Effector memory CD8-positive, alpha-beta T cell (primary cell): ENCODE measurements at regions not wholly inside any gene's neighbourhood (a gene's known extent, or its start where the extent isn't known, plus 50 kb on each side); places are given as distances from the start of the nearest gene placed in this dataset.
"Not testable (repeated sequence)": the region's sequence is repeated elsewhere in the genome, so short reads cannot be mapped to it uniquely, and the experiment has no call there.

ENCODE experiments used
- ATAC-seq: fragments of 150-1000 bp; cut with Tn5 transposase; replicated peaks from 2 replicates; pipeline ENCODE4 v1.10.0; 2021; ENCODE audit warnings: mild to moderate bottlenecking, moderate library complexity
- DNase-seq, 3 experiments: peaks; one replicate each; pipeline ENCODE4 v3.0.0; 2021
- H3K27ac Mint-ChIP-seq, 2 donors: one replicate each; pipeline ENCODE4 v1.8.0; 2022; ENCODE audit warnings: mild to moderate bottlenecking in 2 of 2, mixed read lengths in 2 of 2, moderate library complexity in 2 of 2
- H3K27me3 Mint-ChIP-seq, 2 donors: one replicate each; pipeline ENCODE4 v1.8.0; 2022; ENCODE audit warnings: mixed read lengths in 2 of 2
- H3K36me3 Mint-ChIP-seq: one replicate; pipeline ENCODE4 v1.8.0; 2022; ENCODE audit warnings: mild to moderate bottlenecking, moderate library complexity, mixed read lengths; ENCODE audit not compliant: insufficient read depth
- H3K4me1 Mint-ChIP-seq, 2 donors: one replicate each; pipeline ENCODE4 v1.8.0; 2022; ENCODE audit warnings: low read depth in 2 of 2, mixed read lengths in 2 of 2
- H3K4me3 Mint-ChIP-seq, 2 donors: one replicate each; pipeline ENCODE4 v1.8.0; 2022; ENCODE audit warnings: mild to moderate bottlenecking in 2 of 2, mixed read lengths in 2 of 2, moderate library complexity in 2 of 2
- H3K9me3 Mint-ChIP-seq, 2 donors: one replicate each; pipeline ENCODE4 v1.8.0; 2022; ENCODE audit warnings: mixed read lengths in 2 of 2

DNA sequence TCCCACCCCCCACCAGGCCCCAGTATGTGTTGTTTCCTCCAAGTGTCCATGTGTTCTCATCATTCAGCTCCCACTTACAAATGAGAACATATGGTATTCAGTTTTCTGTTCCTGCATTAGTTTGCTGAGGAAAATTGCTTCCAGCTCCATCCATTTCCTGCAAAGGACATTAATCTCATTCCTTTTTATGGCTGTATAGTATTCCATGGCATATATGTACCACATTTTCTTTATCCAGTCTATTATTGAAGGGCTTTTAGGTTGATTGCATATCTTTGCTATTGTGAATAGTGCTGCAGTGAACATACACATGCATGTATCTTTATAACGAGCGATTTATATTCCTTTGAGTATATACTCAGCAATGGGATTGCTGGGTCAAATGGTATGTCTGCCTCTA lies 431.1 kb upstream of the NR5A2 start:
- not testable (repeated sequence) for H3K4me1 Mint-ChIP-seq, H3K4me3 Mint-ChIP-seq, DNase-seq, H3K27ac Mint-ChIP-seq, H3K9me3 Mint-ChIP-seq, H3K36me3 Mint-ChIP-seq, ATAC-seq
- H3K27me3 Mint-ChIP-seq, result peaks cover 23 to 29% of the 10 kb centered on the region in 2 donors

- ATAC-seq (no peak), DNase-seq (no peak)
- no peak overlapping the region for H3K4me3 Mint-ChIP-seq
- peaks cover 0 to 5% of the 10 kb centered on the region in 2 donors for H3K9me3 Mint-ChIP-seq
- H3K27me3 Mint-ChIP-seq, result peaks cover 23 to 36% of the 10 kb centered on the region in 2 donors
- H3K4me1 Mint-ChIP-seq, result no peaks in the 10 kb centered on the region
- no peaks in the 10 kb centered on the region for H3K36me3 Mint-ChIP-seq
- H3K27ac Mint-ChIP-seq, result no peak overlapping the region
These were observed 430.4 kb upstream of the NR5A2 start for GRCh38 chr1:199597152-199597551.

GRCh38 chr1:199608414-199608813 lies 419.1 kb upstream of the NR5A2 start:
- no peak for DNase-seq
- H3K4me3 Mint-ChIP-seq, result no peak overlapping the region
- peaks cover 0 to 11% of the 10 kb centered on the region in 2 donors for H3K27me3 Mint-ChIP-seq
- peaks cover 0 to 2% of the 10 kb centered on the region in 2 donors for H3K9me3 Mint-ChIP-seq
- no peak for ATAC-seq
- no peak overlapping the region for H3K27ac Mint-ChIP-seq
- H3K4me1 Mint-ChIP-seq, result no peaks in the 10 kb centered on the region
- no peaks in the 10 kb centered on the region for H3K36me3 Mint-ChIP-seq

DNA sequence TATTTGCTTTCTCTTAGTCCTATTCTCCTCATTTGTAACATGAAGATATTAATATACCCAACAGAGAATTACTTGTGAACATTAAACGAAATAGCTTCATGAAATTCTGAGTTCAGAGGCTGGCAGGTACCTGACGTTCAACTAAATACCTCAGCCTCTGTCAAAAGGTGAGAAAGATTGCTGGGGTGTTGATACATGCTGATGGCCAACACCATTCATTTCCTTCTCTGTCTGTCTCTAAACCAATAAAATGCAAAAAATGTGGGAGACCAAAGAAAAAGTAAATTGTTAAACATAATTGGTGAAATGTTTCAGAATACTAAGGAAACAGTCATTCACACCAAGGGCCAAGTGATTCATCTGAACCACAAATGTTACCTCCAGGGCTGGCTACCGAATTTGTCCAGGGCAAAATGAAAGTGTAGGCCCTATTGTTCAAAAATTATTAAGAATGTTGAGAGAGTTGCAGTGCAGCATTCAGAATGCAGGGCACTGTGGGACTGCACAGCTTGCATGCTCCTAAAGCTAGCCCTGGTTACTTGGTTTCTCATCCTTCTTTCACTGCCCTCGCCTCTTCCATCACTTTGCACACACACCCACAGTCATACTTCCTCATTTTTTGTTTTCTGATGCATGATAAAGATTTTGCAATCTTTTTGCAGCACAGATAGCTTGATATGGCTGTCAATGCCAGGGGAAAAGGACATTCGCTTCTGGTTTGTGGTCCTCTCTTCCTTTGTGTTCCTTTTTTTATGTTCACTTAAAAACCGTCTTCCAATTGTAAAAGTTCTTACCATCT lies 414.3 kb upstream of the NR5A2 start:
- H3K4me3 Mint-ChIP-seq, result no peak overlapping the region
- no peaks in the 10 kb centered on the region for H3K9me3 Mint-ChIP-seq
- ATAC-seq (no peak), DNase-seq (no peak)
- no peaks in the 10 kb centered on the region for H3K4me1 Mint-ChIP-seq
- H3K36me3 Mint-ChIP-seq, result no peaks in the 10 kb centered on the region
- H3K27me3 Mint-ChIP-seq, result peaks cover 0 to 6% of the 10 kb centered on the region in 2 donors
- H3K27ac Mint-ChIP-seq, result no peak overlapping the region

- no peak overlapping the region for H3K4me3 Mint-ChIP-seq
These were observed 410.6 kb upstream of the NR5A2 start for GRCh38 chr1:199616947-199617346.

GRCh38 chr1:199619223-199619622 lies 408.3 kb upstream of the NR5A2 start:
- ATAC-seq, result no peak
- peaks cover 0 to 12% of the 10 kb centered on the region in 2 donors for H3K27me3 Mint-ChIP-seq
- no peak overlapping the region for H3K4me3 Mint-ChIP-seq
- DNase-seq, result no peak
- no peaks in the 10 kb centered on the region for H3K4me1 Mint-ChIP-seq
- no peak overlapping the region for H3K27ac Mint-ChIP-seq
- H3K36me3 Mint-ChIP-seq, result no peaks in the 10 kb centered on the region
- H3K9me3 Mint-ChIP-seq, result peaks cover 0 to 7% of the 10 kb centered on the region in 2 donors

More at GRCh38 chr1:199616947-199617346, 410.6 kb upstream of the NR5A2 start:
- no peak for DNase-seq
- Mint-ChIP-seq H3K36me3 (no peaks in the 10 kb centered on the region), H3K4me1 (no peaks in the 10 kb centered on the region), H3K27me3 (peaks cover 0 to 10% of the 10 kb centered on the region in 2 donors), H3K27ac (no peak overlapping the region), H3K9me3 (peaks cover 0 to 6% of the 10 kb centered on the region in 2 donors)
- ATAC-seq, result no peak

- not testable (repeated sequence) for H3K4me1 Mint-ChIP-seq, DNase-seq, H3K4me3 Mint-ChIP-seq, ATAC-seq, H3K9me3 Mint-ChIP-seq, H3K27ac Mint-ChIP-seq, H3K36me3 Mint-ChIP-seq
- peaks cover 13% of the 10 kb centered on the region in 2 donors for H3K27me3 Mint-ChIP-seq
These were observed 401.3 kb upstream of the NR5A2 start for GRCh38 chr1:199626228-199626627.

GRCh38 chr1:199629624-199630023 lies 397.9 kb upstream of the NR5A2 start:
- H3K36me3 Mint-ChIP-seq, result no peaks in the 10 kb centered on the region

GRCh38 chr1:199639453-199639852 lies 388.1 kb upstream of the NR5A2 start:
- DNase-seq, result no peak
- H3K4me3 Mint-ChIP-seq, result no peak overlapping the region
- peaks cover 0 to 5% of the 10 kb centered on the region in 2 donors for H3K27me3 Mint-ChIP-seq
- H3K4me1 Mint-ChIP-seq, result no peaks in the 10 kb centered on the region
- H3K36me3 Mint-ChIP-seq, result no peaks in the 10 kb centered on the region
- no peak for ATAC-seq
- peaks cover 0 to 8% of the 10 kb centered on the region in 2 donors for H3K9me3 Mint-ChIP-seq
- no peak overlapping the region for H3K27ac Mint-ChIP-seq

More at GRCh38 chr1:199629624-199630023, 397.9 kb upstream of the NR5A2 start:
- H3K27me3 Mint-ChIP-seq, result peaks cover 7 to 28% of the 10 kb centered on the region in 2 donors
- no peak for DNase-seq
- H3K27ac Mint-ChIP-seq, result no peak overlapping the region
- no peak for ATAC-seq
- no peak overlapping the region for H3K4me3 Mint-ChIP-seq
- H3K4me1 Mint-ChIP-seq, result no peaks in the 10 kb centered on the region
- peaks cover 0 to 4% of the 10 kb centered on the region in 2 donors for H3K9me3 Mint-ChIP-seq

DNA sequence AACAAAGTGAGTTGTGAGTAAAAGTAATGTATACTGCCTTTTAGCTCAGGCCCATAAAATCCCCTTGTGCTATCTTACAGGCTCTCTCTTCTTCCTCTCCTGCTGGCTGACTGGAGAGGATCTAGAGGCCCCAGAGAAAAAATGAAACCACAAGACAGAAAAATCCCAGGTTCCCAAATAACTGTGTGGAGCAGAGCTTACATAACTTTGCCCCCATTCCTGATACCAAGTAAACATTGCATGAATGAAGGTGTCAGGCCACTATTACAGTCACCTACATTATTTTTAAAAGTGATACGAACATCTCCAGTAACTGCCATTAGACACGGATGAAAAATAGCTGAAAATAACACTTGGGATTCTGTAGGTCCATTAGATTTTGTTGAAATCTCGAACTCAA lies 386.0 kb upstream of the NR5A2 start:
- no peak overlapping the region for H3K4me3 Mint-ChIP-seq
- H3K36me3 Mint-ChIP-seq, result no peaks in the 10 kb centered on the region
- no peaks in the 10 kb centered on the region for H3K4me1 Mint-ChIP-seq
- no peak for DNase-seq
- H3K27ac Mint-ChIP-seq, result no peak overlapping the region
- H3K27me3 Mint-ChIP-seq, result peaks cover 4 to 7% of the 10 kb centered on the region in 2 donors
- H3K9me3 Mint-ChIP-seq, result no peaks in the 10 kb centered on the region
- no peak for ATAC-seq

DNA sequence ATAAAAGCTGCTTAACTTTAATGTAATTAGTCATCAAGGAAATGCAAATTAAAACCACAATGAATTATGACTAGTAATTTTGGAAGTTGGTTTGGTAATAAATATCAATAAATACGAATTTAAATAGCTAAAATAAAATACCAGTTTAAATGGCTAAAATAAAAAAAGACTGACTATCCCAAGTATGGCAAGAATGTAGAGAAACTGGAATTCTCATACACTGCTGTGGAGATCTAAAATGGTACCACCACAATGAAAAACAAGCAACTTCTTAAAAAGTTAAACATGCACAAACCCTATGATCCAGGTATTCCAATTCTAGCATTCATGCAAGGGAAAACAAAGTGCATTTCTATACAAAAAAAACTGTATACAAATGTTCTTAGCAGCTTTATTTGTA lies 382.6 kb upstream of the NR5A2 start:
- H3K36me3 Mint-ChIP-seq, result no peaks in the 10 kb centered on the region
- H3K27me3 Mint-ChIP-seq, result peaks cover 12 to 25% of the 10 kb centered on the region in 2 donors
- ATAC-seq (no peak), DNase-seq (no peak)
- no peaks in the 10 kb centered on the region for H3K4me1 Mint-ChIP-seq
- no peak overlapping the region for H3K27ac Mint-ChIP-seq
- no peak overlapping the region for H3K4me3 Mint-ChIP-seq
- H3K9me3 Mint-ChIP-seq, result peaks cover 0 to 3% of the 10 kb centered on the region in 2 donors

DNA sequence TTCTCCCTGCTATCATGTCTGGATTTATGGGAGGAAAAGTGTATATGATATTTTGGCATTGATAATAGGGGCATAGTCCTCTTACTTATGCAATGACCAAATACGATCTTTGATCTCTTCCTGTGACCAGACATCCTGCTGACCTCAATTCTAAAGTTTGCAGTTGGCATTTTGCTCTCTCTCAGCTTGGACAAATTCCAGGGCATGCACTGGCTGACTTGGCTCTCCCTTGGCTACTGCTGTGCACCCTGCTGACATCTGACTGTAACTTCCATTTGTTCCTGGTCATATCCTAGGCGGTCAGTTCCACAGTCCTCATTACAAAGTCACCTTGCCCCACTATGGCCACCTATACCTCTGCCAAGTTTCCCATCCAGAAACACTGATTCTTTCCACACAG lies 380.7 kb upstream of the NR5A2 start:
- ATAC-seq, result no peak
- no peak for DNase-seq
- Mint-ChIP-seq H3K36me3 (no peaks in the 10 kb centered on the region), H3K27me3 (peaks cover 12 to 32% of the 10 kb centered on the region in 2 donors), H3K4me1 (no peaks in the 10 kb centered on the region), H3K4me3 (no peak overlapping the region), H3K27ac (no peak overlapping the region), H3K9me3 (peaks cover 0 to 3% of the 10 kb centered on the region in 2 donors)

- Mint-ChIP-seq H3K9me3 (peaks cover 0 to 2% of the 10 kb centered on the region in 2 donors), H3K27ac (no peak overlapping the region), H3K36me3 (no peaks in the 10 kb centered on the region), H3K4me1 (no peaks in the 10 kb centered on the region), H3K27me3 (peaks cover 15 to 38% of the 10 kb centered on the region in 2 donors), H3K4me3 (no peak overlapping the region)
- no peak for DNase-seq
- ATAC-seq, result no peak
These were observed 370.1 kb upstream of the NR5A2 start for GRCh38 chr1:199657449-199657848.

DNA sequence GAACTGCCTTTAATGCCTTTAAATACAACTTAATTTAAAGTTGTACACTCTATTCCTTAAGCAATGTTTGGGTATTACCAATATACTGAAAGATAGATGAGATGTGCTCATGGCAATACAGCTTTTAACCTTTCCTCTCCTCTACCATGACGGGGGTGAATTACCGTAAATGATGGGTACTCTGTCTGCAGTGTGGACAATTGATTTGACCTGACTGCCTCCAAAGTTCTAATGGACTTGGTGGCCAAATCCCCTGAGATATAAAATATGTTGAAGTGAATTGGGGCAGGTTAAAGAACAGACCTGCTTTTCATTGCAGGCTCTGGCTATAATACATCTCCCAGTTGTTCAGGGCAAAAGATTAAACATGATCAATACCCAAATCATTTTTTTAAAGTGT lies 367.4 kb upstream of the NR5A2 start:
- Mint-ChIP-seq H3K36me3 (no peaks in the 10 kb centered on the region), H3K27me3 (peaks cover 20 to 44% of the 10 kb centered on the region in 2 donors), H3K9me3 (no peaks in the 10 kb centered on the region), H3K27ac (no peak overlapping the region), H3K4me3 (no peak overlapping the region), H3K4me1 (no peaks in the 10 kb centered on the region)
- ATAC-seq, result no peak
- no peak for DNase-seq
